Astrocyte (in vitro differentiated cells and primary cell): ENCODE measurements at regions not wholly inside any gene's neighbourhood (a gene's known extent, or its start where the extent isn't known, plus 50 kb on each side); places are given as distances from the start of the nearest gene placed in this dataset.

Source experiments
- DNase-seq: peaks from one replicate; pipeline ENCODE4 v3.0.0-alpha.2; 2010; ENCODE audit warnings: low read depth
- FAIRE-seq: peaks from 2 replicates; lab custom pipeline; 2011; peaks lifted over from hg19 to GRCh38; lab: Jason Lieb, UNC
- H2AFZ ChIP-seq: 2 replicates; pipeline ENCODE4 v1.6.0; 2012; ENCODE audit warnings: low read depth, low read length, inconsistent platforms
- H3K27ac ChIP-seq: 2 replicates; pipeline ENCODE4 v1.5.1; 2011; ENCODE audit warnings: low read depth, low read length, inconsistent platforms
- H3K27me3 ChIP-seq: 2 replicates; pipeline ENCODE4 v1.6.0; 2011; ENCODE audit warnings: low read length, inconsistent platforms; ENCODE audit not compliant: insufficient read depth
- H3K36me3 ChIP-seq: 2 replicates; pipeline ENCODE4 v1.5.1; 2011; ENCODE audit warnings: low read length, inconsistent platforms; ENCODE audit not compliant: insufficient read depth
- H3K4me1 ChIP-seq: 2 replicates; pipeline ENCODE4 v1.5.1; 2011; ENCODE audit warnings: low read length, inconsistent platforms; ENCODE audit not compliant: insufficient read depth
- H3K4me2 ChIP-seq: 2 replicates; pipeline ENCODE4 v1.6.0; 2012; ENCODE audit warnings: low read length, inconsistent platforms
- H3K4me3 ChIP-seq: 2 replicates; pipeline ENCODE4 v1.5.1; 2011; ENCODE audit warnings: low read depth, mild to moderate bottlenecking, low read length, inconsistent platforms; ENCODE audit not compliant: insufficient read depth
- H3K79me2 ChIP-seq: 2 replicates; pipeline ENCODE4 v1.6.0; 2012; ENCODE audit warnings: mild to moderate bottlenecking, low read length, inconsistent platforms; ENCODE audit not compliant: insufficient read depth
- H3K9ac ChIP-seq: 2 replicates; pipeline ENCODE4 v1.6.0; 2012; ENCODE audit warnings: mild to moderate bottlenecking, low read length, inconsistent platforms
- H3K9me3 ChIP-seq: 2 replicates; pipeline ENCODE4 v1.5.1; 2012; ENCODE audit warnings: low read depth, mild to moderate bottlenecking, low read length, inconsistent platforms; ENCODE audit not compliant: insufficient read depth
- H4K20me1 ChIP-seq: 2 replicates; pipeline ENCODE4 v1.6.0; 2012; ENCODE audit warnings: low read length, inconsistent platforms; ENCODE audit not compliant: insufficient read depth
- H3K27ac Mint-ChIP-seq: one replicate; pipeline ENCODE4 v1.8.0; 2021; ENCODE audit warnings: mild to moderate bottlenecking, mixed read lengths; ENCODE audit not compliant: unreplicated experiment
- H3K27me3 Mint-ChIP-seq: one replicate; pipeline ENCODE4 v1.8.0; 2021; ENCODE audit warnings: low read depth, mixed read lengths; ENCODE audit not compliant: unreplicated experiment
- H3K36me3 Mint-ChIP-seq: one replicate; pipeline ENCODE4 v1.8.0; 2021; ENCODE audit warnings: low read depth, mixed read lengths; ENCODE audit not compliant: unreplicated experiment
- H3K4me1 Mint-ChIP-seq: one replicate; pipeline ENCODE4 v1.8.0; 2021; ENCODE audit warnings: low read depth, mixed read lengths; ENCODE audit not compliant: unreplicated experiment
- H3K4me3 Mint-ChIP-seq: one replicate; pipeline ENCODE4 v1.8.0; 2021; ENCODE audit warnings: mild to moderate bottlenecking, moderate library complexity, mixed read lengths; ENCODE audit not compliant: unreplicated experiment
- H3K9me3 Mint-ChIP-seq: one replicate; pipeline ENCODE4 v1.8.0; 2021; ENCODE audit warnings: mild to moderate bottlenecking, mixed read lengths; ENCODE audit not compliant: unreplicated experiment
- CTCF ChIP-seq: IDR thresholded peaks from 2 replicates; pipeline ENCODE4 v1.5.1; 2011; ENCODE audit warnings: low read depth, mild to moderate bottlenecking, inconsistent platforms, low read length, moderate library complexity; ENCODE audit not compliant: insufficient read depth
- EZH2 ChIP-seq: IDR thresholded peaks from 2 replicates; pipeline ENCODE4 v1.6.1; 2012; ENCODE audit warnings: mild to moderate bottlenecking, low read length, inconsistent platforms; ENCODE audit not compliant: insufficient read depth

DNA sequence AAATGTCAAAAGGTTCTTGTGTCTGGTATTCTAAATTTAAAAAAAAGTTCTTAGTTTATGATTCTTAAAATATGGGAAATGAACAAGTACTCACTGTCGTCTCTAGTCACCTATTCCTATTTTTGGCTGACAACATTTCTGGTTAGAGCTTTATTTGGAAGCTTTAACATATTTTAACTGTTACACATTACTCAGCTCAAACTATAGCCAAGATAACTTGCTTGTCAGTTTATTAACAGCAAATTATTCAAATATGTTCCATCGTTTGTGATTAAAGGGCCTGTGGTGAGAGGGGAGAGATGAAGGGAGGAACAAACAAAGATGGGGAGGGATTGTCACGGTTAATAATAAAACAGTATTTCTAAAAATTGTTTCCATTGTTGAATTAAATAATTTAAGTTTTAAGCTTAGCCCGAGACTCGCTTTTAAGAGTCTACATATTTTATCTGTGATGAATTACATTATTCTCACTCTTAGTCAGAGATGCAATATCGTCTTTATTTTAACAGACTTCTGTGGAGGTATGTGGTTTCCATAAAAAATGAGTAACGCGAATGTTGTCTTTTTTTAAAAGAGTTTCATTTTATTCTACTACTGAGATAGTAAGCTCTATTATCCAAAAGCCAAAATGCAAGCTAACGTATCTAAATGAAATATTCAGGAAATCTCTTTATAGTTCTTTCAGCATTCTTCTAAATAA lies 321.9 kb upstream of the PMFBP1 start:
- H3K4me1 ChIP-seq = peaks cover 9% of the 10 kb centered on the region
- peak overlapping the region; percentile 61 for H3K9ac ChIP-seq
- Mint-ChIP-seq H3K9me3 (no peaks in the 10 kb centered on the region), H3K4me1 (no peaks in the 10 kb centered on the region), H3K36me3 (no peaks in the 10 kb centered on the region), H3K27ac (no peak overlapping the region), H3K27me3 (no peaks in the 10 kb centered on the region), H3K4me3 (no peak overlapping the region)
- peak; percentile 79 for DNase-seq
- FAIRE-seq = peak; percentile 83
- no peaks in the 10 kb centered on the region for H3K9me3 ChIP-seq
- TF ChIP-seq EZH2 (no peak), CTCF (no peak)
- peak overlapping the region; percentile 85 for H3K27ac ChIP-seq
- no peaks in the 10 kb centered on the region for H4K20me1 ChIP-seq
- H2AFZ ChIP-seq = peak overlapping the region; percentile 27
- no peaks in the 10 kb centered on the region for H3K79me2 ChIP-seq
- H3K4me3 ChIP-seq = peak overlapping the region; percentile 13
- no peaks in the 10 kb centered on the region for H3K27me3 ChIP-seq
- H3K4me2 ChIP-seq = peak overlapping the region; percentile 70
- no peaks in the 10 kb centered on the region for H3K36me3 ChIP-seq

DNA sequence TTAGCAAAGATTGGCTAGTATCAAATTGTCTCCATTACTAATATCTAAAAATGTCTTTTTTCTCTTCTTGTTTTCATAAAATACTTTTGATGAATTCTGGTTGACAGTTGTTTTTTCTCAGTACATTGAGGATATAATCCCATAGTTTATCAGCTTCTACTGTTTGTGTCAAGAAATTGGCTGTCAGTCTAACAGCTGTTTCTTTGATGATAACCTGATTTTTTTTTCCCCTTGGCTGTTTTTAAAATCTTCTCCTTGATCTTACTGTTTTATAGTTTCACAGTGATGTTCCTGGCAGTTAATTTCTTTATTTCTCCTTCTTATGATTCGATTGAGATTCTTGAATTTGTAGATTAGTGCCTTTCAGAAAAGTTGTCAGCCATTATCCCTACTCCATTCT lies 315.3 kb upstream of the PMFBP1 start:
- no peaks in the 10 kb centered on the region for H3K36me3 Mint-ChIP-seq
- H3K79me2 ChIP-seq = no peaks in the 10 kb centered on the region
- H3K9me3 ChIP-seq = no peaks in the 10 kb centered on the region
- H2AFZ ChIP-seq = no peak overlapping the region
- H3K27ac Mint-ChIP-seq = no peak overlapping the region
- H3K27ac ChIP-seq = no peak overlapping the region
- DNase-seq = no peak
- no peaks in the 10 kb centered on the region for H4K20me1 ChIP-seq
- H3K36me3 ChIP-seq = no peaks in the 10 kb centered on the region
- H3K4me3 Mint-ChIP-seq = no peak overlapping the region
- H3K27me3 Mint-ChIP-seq = no peaks in the 10 kb centered on the region
- no peak overlapping the region for H3K4me2 ChIP-seq
- peaks cover 3% of the 10 kb centered on the region for H3K9me3 Mint-ChIP-seq
- no peaks in the 10 kb centered on the region for H3K27me3 ChIP-seq
- no peak overlapping the region for H3K4me3 ChIP-seq
- no peaks in the 10 kb centered on the region for H3K4me1 ChIP-seq
- no peak for TF ChIP-seq CTCF
- no peak for TF ChIP-seq EZH2
- no peak for FAIRE-seq
- H3K9ac ChIP-seq = no peak overlapping the region
- peaks cover 7% of the 10 kb centered on the region for H3K4me1 Mint-ChIP-seq

DNA sequence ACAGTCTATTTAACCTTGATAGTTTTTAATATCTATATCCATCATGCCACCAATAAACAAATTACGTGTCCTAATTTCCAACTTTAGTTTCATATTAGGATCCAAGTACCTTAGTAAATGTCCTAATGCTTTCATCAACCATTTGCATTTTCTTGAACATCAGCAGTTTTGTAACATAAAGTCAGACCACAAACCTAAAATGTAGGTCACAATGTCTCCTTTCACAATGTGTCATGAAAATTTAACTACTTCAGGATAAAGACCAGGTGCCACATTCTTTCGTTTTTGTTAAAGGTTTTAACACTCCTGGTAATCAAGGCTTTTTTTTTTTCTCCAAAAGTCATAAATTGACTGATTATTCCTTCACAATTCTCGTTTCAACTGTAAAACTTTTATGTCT lies 310.7 kb upstream of the PMFBP1 start:
- no peaks in the 10 kb centered on the region for H3K27me3 ChIP-seq
- H3K4me2 ChIP-seq = no peak overlapping the region
- peaks cover 2% of the 10 kb centered on the region for H3K4me1 ChIP-seq
- no peak overlapping the region for H2AFZ ChIP-seq
- Mint-ChIP-seq H3K27me3 (no peaks in the 10 kb centered on the region), H3K4me1 (peaks cover 8% of the 10 kb centered on the region), H3K9me3 (peaks cover 3% of the 10 kb centered on the region), H3K4me3 (no peak overlapping the region), H3K36me3 (no peaks in the 10 kb centered on the region), H3K27ac (no peak overlapping the region)
- TF ChIP-seq EZH2 (no peak), CTCF (no peak)
- no peak overlapping the region for H3K4me3 ChIP-seq
- DNase-seq (no peak), FAIRE-seq (no peak)
- no peaks in the 10 kb centered on the region for H3K79me2 ChIP-seq
- H3K9ac ChIP-seq = no peak overlapping the region
- no peaks in the 10 kb centered on the region for H3K36me3 ChIP-seq
- no peaks in the 10 kb centered on the region for H3K9me3 ChIP-seq
- H3K27ac ChIP-seq = no peak overlapping the region
- H4K20me1 ChIP-seq = no peaks in the 10 kb centered on the region
